ENCODE measurements at regions not wholly inside any gene's neighbourhood (a gene's known extent, or its start where the extent isn't known, plus 50 kb on each side); places are given as distances from the start of the nearest gene placed in this dataset.

DNA sequence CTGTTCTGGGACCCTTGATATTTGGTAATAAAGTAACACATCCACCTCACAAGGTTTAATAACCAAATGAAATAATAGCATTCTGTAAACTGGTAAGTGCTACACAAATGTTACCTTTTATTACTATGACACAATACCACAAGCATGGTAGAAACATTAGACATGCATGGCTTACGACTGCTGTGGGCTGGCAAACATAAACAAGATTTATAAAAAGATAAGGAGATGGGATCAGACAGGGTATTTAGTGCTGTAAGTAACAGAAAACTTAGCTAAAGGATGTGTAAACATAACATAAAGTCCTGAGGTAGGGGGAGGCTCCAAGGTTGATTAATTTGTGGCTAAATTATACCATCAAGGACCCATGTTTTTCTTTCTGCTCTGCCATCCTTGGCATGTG, 212.6 kb downstream of the BARHL2 start:
- H3K27ac Mint-ChIP-seq, result no peak overlapping the region
- peaks cover 0 to under 1% (median 0%) of the 10 kb centered on the region in 6 donors for H3K9me3 Mint-ChIP-seq
- no peaks in the 10 kb centered on the region for H3K27me3 Mint-ChIP-seq (ENCODE audit: low read depth in 3 of 3)
- H3K36me3 Mint-ChIP-seq, result no peaks in the 10 kb centered on the region
- no peak for DNase-seq
- H3K4me1 Mint-ChIP-seq, result no peaks in the 10 kb centered on the region
- no peak overlapping the region for H3K4me3 Mint-ChIP-seq

DNA sequence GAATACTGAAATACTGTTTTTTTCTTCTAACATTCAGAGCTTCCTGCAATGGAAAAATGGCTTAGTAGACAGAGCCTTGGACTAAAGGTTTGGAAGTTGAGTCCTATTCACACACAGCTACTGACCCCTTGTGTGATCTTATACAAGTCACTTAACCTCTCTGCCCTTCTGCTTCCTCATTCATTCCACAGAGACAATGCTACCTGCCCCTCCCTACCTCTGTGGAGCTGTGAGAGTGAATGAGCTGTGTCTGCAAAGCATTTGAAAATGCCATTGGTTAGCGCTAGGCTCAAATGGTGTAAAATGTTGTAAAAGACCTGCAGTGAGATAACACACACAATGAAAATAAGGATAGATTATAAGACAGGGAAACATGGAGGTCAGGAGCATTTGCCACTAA, 214.4 kb downstream of the BARHL2 start:
- H3K4me1 Mint-ChIP-seq, result no peaks in the 10 kb centered on the region
- H3K36me3 Mint-ChIP-seq, result no peaks in the 10 kb centered on the region
- H3K27ac Mint-ChIP-seq, result no peak overlapping the region
- H3K4me3 Mint-ChIP-seq, result no peak overlapping the region
- H3K9me3 Mint-ChIP-seq, result peaks cover 0 to 3% (median 0%) of the 10 kb centered on the region in 6 donors
- DNase-seq, result no peak
- H3K27me3 Mint-ChIP-seq (ENCODE audit: low read depth in 3 of 3), result peaks cover 0 to 3% (median 0%) of the 10 kb centered on the region in 3 donors

DNA sequence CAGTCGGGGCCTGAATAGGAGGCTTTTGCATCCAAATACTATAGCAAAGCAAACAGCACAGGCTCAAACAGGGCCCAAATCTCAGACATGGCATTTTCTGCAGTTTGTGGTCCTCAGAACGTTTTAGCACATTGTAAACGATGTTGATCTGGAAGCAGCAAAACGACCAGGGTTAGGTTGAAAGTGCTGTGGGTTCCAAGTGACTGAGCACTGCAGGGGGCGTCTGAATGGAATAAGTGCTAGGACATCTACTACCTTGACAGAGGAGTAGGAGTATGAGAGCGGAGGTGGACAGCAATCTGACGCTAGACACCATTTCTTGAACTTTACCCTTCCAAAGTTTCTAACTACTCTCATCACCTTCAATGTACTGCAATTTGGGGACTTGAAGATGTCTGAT, 214.9 kb downstream of the BARHL2 start:
- H3K27me3 Mint-ChIP-seq (ENCODE audit: low read depth in 3 of 3), result peaks cover 0 to 3% (median 0%) of the 10 kb centered on the region in 3 donors
- no peak overlapping the region for H3K27ac Mint-ChIP-seq
- no peaks in the 10 kb centered on the region for H3K4me1 Mint-ChIP-seq
- H3K4me3 Mint-ChIP-seq, result no peak overlapping the region
- peaks cover 0 to 3% (median 0%) of the 10 kb centered on the region in 6 donors for H3K9me3 Mint-ChIP-seq
- no peak for DNase-seq
- H3K36me3 Mint-ChIP-seq, result no peaks in the 10 kb centered on the region

DNA sequence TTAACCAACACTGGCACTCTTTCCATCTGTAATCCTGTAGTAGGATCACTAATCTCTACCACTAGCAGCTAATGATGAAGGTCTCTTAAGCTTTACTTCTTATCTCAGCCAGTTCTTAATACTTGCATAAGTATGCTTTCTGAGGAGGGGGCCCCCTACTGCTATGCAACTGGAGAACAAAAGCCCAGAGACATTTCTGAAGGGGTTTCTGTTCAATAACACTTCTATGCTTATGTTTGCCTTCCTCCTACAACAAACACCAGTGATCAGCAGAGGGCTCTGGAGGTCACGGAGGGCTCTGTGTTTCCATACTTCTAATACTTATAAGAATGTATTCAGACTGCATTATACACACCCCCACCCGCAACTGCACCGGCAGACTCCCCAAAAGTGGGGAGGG, 215.8 kb downstream of the BARHL2 start:
- no peak overlapping the region for H3K27ac Mint-ChIP-seq
- no peaks in the 10 kb centered on the region for H3K36me3 Mint-ChIP-seq

DNA sequence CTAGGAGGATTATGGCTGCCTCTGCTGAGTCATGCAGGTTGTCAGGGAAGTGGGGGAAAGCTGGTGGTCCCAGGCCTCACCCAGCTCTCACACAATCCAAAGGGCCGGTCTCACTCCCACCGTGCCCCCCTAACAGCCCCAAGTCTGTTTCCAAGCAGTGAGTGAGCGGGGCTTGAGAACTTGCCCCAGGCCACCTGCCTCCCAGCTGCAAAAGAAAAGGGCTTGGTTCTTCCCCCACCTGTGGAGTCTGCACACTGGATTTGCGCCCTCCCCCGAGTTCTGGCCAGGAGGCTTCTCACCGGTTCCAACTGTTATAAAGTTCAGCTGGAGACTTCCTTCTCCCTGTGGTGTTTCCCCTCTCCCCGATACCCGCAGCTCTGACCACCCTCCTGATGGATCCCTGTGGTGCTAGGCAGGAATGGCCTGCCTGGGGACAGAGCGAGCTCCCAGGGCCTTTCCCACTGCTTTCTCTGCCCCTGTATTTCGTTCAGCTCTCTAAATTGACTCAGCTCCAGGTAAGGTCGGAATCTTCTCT, 222.3 kb downstream of the BARHL2 start:
- Mint-ChIP-seq H3K4me1 (no peaks in the 10 kb centered on the region), H3K9me3 (peaks cover 0 to 10% (median under 1%) of the 10 kb centered on the region in 6 donors), H3K27ac (no peak overlapping the region)

More for the DNA sequence above, 215.8 kb downstream of the BARHL2 start:
- H3K4me1 Mint-ChIP-seq, result no peaks in the 10 kb centered on the region
- H3K4me3 Mint-ChIP-seq, result no peak overlapping the region
- DNase-seq, result no peak
- H3K27me3 Mint-ChIP-seq (ENCODE audit: low read depth in 3 of 3), result peaks cover 0 to 3% (median 0%) of the 10 kb centered on the region in 3 donors
- peaks cover 0 to 3% (median 0%) of the 10 kb centered on the region in 6 donors for H3K9me3 Mint-ChIP-seq

GRCh38 chr1:90488451-90488850, 228.7 kb downstream of the BARHL2 start:
- peaks cover 0 to 1% (median 0%) of the 10 kb centered on the region in 6 donors for H3K9me3 Mint-ChIP-seq
- no peak overlapping the region for H3K27ac Mint-ChIP-seq
- peaks cover 2 to 5% (median 4%) of the 10 kb centered on the region in 3 donors for H3K27me3 Mint-ChIP-seq (ENCODE audit: low read depth in 3 of 3)
- H3K36me3 Mint-ChIP-seq, result no peaks in the 10 kb centered on the region
- DNase-seq, result no peak
- no peak overlapping the region for H3K4me3 Mint-ChIP-seq
- H3K4me1 Mint-ChIP-seq, result no peaks in the 10 kb centered on the region

More for the DNA sequence above, 222.3 kb downstream of the BARHL2 start:
- Mint-ChIP-seq H3K4me3 (no peak overlapping the region), H3K27me3 (ENCODE audit: low read depth in 3 of 3) (peaks cover 0 to 9% (median 5%) of the 10 kb centered on the region in 3 donors), H3K36me3 (no peaks in the 10 kb centered on the region)
- no peak for DNase-seq

GRCh38 chr1:90486996-90487395, 230.1 kb downstream of the BARHL2 start:
- H3K4me1 Mint-ChIP-seq, result no peaks in the 10 kb centered on the region
- no peak overlapping the region for H3K4me3 Mint-ChIP-seq

DNA sequence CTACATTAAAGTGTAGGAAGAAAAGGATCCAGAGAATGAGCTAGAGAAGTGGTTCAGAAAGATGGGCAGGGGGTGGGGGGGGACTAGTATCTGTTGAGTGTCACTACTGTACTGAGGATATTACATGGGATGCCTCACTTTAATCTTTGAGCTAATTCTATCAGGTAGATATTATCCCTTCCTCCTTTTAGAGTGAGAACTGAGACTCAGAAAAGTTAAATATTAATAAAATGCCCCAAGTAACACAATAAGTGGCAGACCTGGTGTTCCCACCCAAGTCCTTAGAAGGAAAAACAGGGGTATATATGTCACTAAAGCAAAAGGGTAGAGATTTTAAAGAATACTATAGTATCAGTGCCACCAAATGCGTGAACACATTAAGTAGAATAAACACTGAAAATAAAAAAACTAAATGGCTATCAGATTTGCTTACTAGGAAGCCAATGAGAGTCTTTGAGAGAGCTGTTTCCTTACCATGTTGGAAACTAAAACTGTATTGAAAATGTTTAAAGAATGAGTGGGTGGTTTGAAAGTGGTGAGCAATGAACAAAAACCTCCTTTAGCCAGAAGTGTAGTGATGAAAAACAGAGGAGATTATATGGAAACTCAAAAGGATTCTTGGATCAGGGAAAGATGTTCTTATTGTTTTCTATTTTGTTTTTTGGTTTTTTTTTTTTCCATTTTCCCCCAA, 230.8 kb downstream of the BARHL2 start:
- Mint-ChIP-seq H3K9me3 (peaks cover 0 to 3% (median 0%) of the 10 kb centered on the region in 6 donors), H3K4me3 (no peak overlapping the region), H3K4me1 (no peaks in the 10 kb centered on the region)

More at GRCh38 chr1:90486996-90487395, 230.1 kb downstream of the BARHL2 start:
- no peaks in the 10 kb centered on the region for H3K36me3 Mint-ChIP-seq
- H3K27ac Mint-ChIP-seq, result no peak overlapping the region
- H3K9me3 Mint-ChIP-seq, result peaks cover 0 to 3% (median 0%) of the 10 kb centered on the region in 6 donors
- peaks cover 2% of the 10 kb centered on the region in 3 donors for H3K27me3 Mint-ChIP-seq (ENCODE audit: low read depth in 3 of 3)
- DNase-seq, result no peak

DNA sequence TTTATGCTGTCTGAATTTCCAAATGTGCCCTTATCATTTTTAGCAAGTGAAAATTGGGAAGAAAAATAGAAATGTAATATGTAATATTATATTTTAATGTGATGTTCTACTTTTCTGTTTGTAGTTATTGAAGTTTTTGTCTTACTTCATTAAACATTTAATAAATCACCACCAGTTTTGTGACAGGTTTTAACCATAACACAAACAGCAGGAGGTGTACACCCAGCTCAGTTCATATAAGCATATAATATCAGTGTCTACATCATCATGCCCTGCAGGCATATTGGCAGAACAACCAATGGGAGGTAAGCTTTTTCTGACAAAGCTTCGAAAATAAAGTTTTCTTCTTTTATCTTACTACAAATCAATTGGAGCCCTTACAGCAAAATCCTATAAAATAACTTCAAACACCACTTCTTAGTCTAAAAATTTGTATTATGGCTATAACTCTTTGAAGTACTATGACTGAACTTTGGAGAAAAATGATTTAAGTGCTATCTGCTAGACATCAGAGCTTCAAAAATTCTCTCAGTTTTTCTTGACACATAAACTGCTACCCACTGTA, 236.7 kb downstream of the BARHL2 start:
- H3K27ac Mint-ChIP-seq, result no peak overlapping the region
- no peak overlapping the region for H3K4me3 Mint-ChIP-seq
- H3K27me3 Mint-ChIP-seq (ENCODE audit: low read depth in 3 of 3), result peaks cover 0 to 4% (median 0%) of the 10 kb centered on the region in 3 donors
- peaks cover 0 to 3% (median 0%) of the 10 kb centered on the region in 6 donors for H3K9me3 Mint-ChIP-seq
- DNase-seq, result no peak
- H3K36me3 Mint-ChIP-seq, result no peaks in the 10 kb centered on the region
- H3K4me1 Mint-ChIP-seq, result peaks cover 0 to 6% of the 10 kb centered on the region in 2 donors

More for the DNA sequence above, 230.8 kb downstream of the BARHL2 start:
- no peak overlapping the region for H3K27ac Mint-ChIP-seq
- no peak for DNase-seq
- H3K36me3 Mint-ChIP-seq, result no peaks in the 10 kb centered on the region
- peaks cover 0 to 2% (median 2%) of the 10 kb centered on the region in 3 donors for H3K27me3 Mint-ChIP-seq (ENCODE audit: low read depth in 3 of 3)

DNA sequence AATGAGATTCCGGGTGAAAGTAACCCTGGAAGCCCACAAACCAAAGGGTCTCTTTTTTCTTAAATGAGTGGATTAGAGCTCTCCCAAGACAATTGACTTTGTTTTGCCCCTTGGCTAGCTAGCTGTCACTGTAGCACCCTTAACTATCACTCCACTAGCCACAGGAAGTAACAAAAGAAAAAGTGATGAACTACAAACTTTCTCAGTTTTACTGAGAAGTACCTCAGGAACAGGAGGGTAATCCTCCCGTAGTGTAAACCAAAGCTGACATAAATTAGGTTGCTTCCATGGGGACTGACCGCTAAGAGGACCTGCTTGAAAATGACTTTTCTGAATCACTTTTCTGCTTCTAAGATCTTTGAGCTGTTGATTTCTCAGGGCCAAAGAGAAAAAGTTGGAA, 240.1 kb downstream of the BARHL2 start:
- DNase-seq, result no peak
- Mint-ChIP-seq H3K27ac (no peak overlapping the region), H3K4me1 (peaks cover 0 to 6% of the 10 kb centered on the region in 2 donors), H3K4me3 (no peak overlapping the region), H3K9me3 (peaks cover 0 to 1% (median 0%) of the 10 kb centered on the region in 6 donors), H3K27me3 (ENCODE audit: low read depth in 3 of 3) (peaks cover 0 to 4% (median 0%) of the 10 kb centered on the region in 3 donors), H3K36me3 (no peaks in the 10 kb centered on the region)

DNA sequence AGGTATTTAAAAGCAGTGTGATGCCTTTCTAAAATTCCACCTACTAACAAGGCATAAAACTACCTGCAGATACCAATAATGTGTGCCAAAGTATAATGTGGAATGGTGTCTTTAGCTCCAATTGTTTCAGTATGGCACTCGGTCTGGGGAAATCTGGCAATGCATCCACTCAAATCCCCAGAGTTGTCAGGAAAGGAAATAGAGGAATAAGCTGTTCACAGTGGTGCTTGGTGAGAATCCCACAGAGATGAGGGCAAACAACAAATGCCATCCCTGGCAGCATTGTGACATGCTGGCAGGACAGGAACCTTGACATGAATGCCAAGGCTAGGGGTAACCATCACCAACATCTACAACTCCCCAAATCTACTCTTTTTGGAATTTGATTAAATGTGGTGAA, 240.7 kb downstream of the BARHL2 start:
- no peak for DNase-seq
- Mint-ChIP-seq H3K4me3 (no peak overlapping the region), H3K9me3 (peaks cover 0 to 3% (median 0%) of the 10 kb centered on the region in 6 donors), H3K4me1 (peaks cover 0 to 6% of the 10 kb centered on the region in 2 donors), H3K27me3 (ENCODE audit: low read depth in 3 of 3) (peaks cover 0 to 4% (median 0%) of the 10 kb centered on the region in 3 donors), H3K27ac (no peak overlapping the region), H3K36me3 (no peaks in the 10 kb centered on the region)

DNA sequence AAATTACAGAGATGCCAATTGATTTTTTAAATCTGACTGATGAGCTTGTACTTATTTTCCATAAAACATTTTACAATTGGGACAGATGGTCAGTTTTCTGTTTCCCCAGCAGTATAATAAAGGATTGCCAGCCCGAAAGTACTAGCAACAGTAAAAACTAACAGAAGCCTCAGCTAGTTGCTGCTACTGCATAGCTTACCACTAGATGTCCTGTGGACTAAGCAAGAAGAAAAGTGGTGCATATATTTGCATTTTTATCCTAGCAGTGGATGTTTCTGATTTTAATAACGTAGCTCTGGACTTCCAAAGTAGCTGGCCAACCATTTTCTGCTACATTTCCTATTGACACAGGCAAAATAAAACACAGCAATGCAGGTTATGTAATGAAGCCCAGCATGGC, 241.5 kb downstream of the BARHL2 start:
- H3K36me3 Mint-ChIP-seq, result no peaks in the 10 kb centered on the region
- DNase-seq, result no peak
- H3K4me1 Mint-ChIP-seq, result peaks cover 0 to 6% of the 10 kb centered on the region in 2 donors

DNA sequence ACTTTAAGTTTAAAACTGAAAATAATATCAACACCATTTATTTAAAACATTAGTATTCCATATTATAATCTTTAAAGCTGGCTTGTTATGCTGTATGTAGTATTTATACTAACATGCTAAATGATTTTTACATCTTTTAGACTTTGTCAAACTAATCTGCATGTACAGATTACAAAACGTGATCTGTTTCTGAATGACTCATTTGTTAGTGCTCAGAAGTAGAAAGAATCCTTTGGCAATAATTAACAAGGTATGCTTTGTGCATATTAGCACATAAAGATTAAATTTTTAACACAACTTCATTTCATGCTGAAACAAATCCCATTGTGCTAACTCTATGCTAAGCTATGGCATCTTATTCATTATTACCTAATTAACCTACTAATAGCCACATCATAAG, 242.4 kb downstream of the BARHL2 start:
- H3K27me3 Mint-ChIP-seq (ENCODE audit: low read depth in 3 of 3), result no peaks in the 10 kb centered on the region
- no peaks in the 10 kb centered on the region for H3K36me3 Mint-ChIP-seq
- peaks cover 0 to 5% (median 0%) of the 10 kb centered on the region in 6 donors for H3K9me3 Mint-ChIP-seq
- DNase-seq, result no peak
- H3K4me3 Mint-ChIP-seq, result no peak overlapping the region
- H3K27ac Mint-ChIP-seq, result no peak overlapping the region
- peaks cover 0 to 6% of the 10 kb centered on the region in 2 donors for H3K4me1 Mint-ChIP-seq

More for the DNA sequence above, 241.5 kb downstream of the BARHL2 start:
- Mint-ChIP-seq H3K27ac (no peak overlapping the region), H3K4me3 (no peak overlapping the region), H3K27me3 (ENCODE audit: low read depth in 3 of 3) (peaks cover 0 to 1% (median 0%) of the 10 kb centered on the region in 3 donors), H3K9me3 (peaks cover 0 to 3% (median 0%) of the 10 kb centered on the region in 6 donors)

DNA sequence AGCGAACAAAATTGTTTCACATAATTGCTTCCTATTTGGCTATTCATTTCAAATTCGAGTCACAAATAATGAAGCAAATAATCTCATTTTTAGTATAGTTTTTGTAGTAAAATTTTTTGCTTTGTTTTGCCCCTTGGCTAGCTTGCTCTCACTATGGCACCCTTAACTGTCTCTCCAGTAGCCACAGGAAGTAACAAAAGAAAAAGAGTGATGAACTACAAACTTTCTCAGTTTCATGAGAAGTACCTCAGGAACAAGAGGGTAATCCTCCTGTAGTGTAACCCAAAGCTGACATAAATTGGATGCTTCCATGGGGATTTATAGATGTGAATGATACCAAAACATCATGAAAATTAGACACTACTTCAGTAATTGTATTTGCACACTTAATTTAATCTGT, 242.9 kb downstream of the BARHL2 start:
- Mint-ChIP-seq H3K27ac (no peak overlapping the region), H3K4me3 (no peak overlapping the region), H3K36me3 (no peaks in the 10 kb centered on the region), H3K27me3 (ENCODE audit: low read depth in 3 of 3) (no peaks in the 10 kb centered on the region), H3K4me1 (peaks cover 0 to 6% of the 10 kb centered on the region in 2 donors), H3K9me3 (peaks cover 0 to 5% (median 0%) of the 10 kb centered on the region in 6 donors)
- DNase-seq, result no peak
